GM12875 (cell line): ENCODE measurements at regions not wholly inside any gene's neighbourhood (a gene's known extent, or its start where the extent isn't known, plus 50 kb on each side); places are given as distances from the start of the nearest gene placed in this dataset.

Experiments used
- H3K4me3 ChIP-seq: one replicate; pipeline ENCODE4 v1.5.1; 2011; ENCODE audit warnings: low read depth, low read length, control low read depth
- CTCF ChIP-seq: IDR thresholded peaks from 2 replicates; pipeline ENCODE4 v1.5.1; 2011; ENCODE audit warnings: low read depth, mild to moderate bottlenecking, control low read depth, inconsistent platforms, low read length, moderate library complexity, borderline replicate concordance; ENCODE audit not compliant: insufficient read depth

- TF ChIP-seq CTCF: no peak
- no peak overlapping the region for H3K4me3 ChIP-seq
Observed at GRCh38 chr3:150148227-150148626, 177.5 kb upstream of the PFN2 start.

GRCh38 chr3:150147776-150148175 lies 177.1 kb upstream of the PFN2 start:
- no peak overlapping the region for H3K4me3 ChIP-seq

GRCh38 chr3:150146991-150147761 lies 176.5 kb upstream of the PFN2 start:
- H3K4me3 ChIP-seq: no peak overlapping the region
- TF ChIP-seq CTCF: no peak

More at GRCh38 chr3:150147776-150148175, 177.1 kb upstream of the PFN2 start:
- TF ChIP-seq CTCF: no peak

GRCh38 chr3:150145659-150146058 lies 175.0 kb upstream of the PFN2 start:
- H3K4me3 ChIP-seq: no peak overlapping the region
- no peak for TF ChIP-seq CTCF

GRCh38 chr3:150144191-150144708 lies 173.6 kb upstream of the PFN2 start:
- H3K4me3 ChIP-seq: no peak overlapping the region
- TF ChIP-seq CTCF: no peak

- no peak overlapping the region for H3K4me3 ChIP-seq
- no peak for TF ChIP-seq CTCF
Observed at GRCh38 chr3:150142936-150143335, 172.2 kb upstream of the PFN2 start.

GRCh38 chr3:150141790-150142326 lies 171.2 kb upstream of the PFN2 start:
- no peak overlapping the region for H3K4me3 ChIP-seq
- TF ChIP-seq CTCF: no peak
